Globus pallidus (tissue), 1 donor: ENCODE measurements at regions not wholly inside any gene's neighbourhood (a gene's known extent, or its start where the extent isn't known, plus 50 kb on each side); places are given as distances from the start of the nearest gene placed in this dataset.

ENCODE experiments used
- DNase-seq: peaks from one replicate; pipeline ENCODE4 v3.0.0-alpha.2; 2015; ENCODE audit warnings: low spot score

DNA sequence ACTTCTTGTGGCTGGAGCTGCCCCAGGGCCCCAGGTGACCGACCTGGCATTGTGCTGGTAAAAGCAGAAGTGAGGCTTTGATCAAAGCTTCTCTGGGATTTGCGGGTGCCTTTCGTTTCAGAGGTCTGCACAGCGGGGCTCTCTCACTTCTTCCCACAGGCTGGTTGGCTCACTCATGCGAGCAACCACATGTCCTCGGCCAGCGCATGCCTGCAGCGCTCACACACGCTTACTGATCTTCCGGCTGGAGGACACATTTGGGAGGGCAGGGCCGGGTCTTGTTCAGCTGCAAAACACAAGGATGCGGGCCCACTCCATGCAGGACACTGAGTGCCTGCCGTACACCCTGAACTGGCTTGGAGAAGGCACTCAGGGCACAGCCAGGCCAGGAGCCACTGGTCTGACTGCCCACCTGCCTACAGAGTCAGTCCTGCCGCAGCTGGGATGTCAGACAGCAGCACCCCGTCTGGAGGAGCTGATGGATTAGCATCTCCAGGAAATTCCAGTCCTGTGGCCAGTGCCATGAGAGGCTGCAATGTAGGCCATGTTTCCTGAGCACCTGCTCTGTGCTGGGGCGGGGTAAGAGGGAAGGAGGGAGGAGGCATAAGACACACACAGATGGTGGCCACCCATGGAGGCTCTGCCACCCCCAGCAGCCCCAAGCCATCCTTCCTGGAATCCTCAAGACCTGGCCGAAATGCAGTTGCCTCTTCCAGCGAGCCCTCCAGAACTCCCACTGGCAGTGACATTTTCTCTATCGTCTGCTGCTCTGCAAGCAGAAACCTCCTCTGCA is 1383.2 kb downstream of the BRD1 start:
- DNase-seq, result no peak

GRCh38 chr22:48443680-48444079 is 1384.0 kb downstream of the BRD1 start:
- no peak for DNase-seq

- DNase-seq, result no peak
Observed at GRCh38 chr22:48442663-48443062, 1385.0 kb downstream of the BRD1 start.

GRCh38 chr22:48441553-48441850 is 1386.2 kb downstream of the BRD1 start:
- no peak for DNase-seq

GRCh38 chr22:48440673-48441552 is 1386.8 kb downstream of the BRD1 start:
- DNase-seq, result no peak

DNA sequence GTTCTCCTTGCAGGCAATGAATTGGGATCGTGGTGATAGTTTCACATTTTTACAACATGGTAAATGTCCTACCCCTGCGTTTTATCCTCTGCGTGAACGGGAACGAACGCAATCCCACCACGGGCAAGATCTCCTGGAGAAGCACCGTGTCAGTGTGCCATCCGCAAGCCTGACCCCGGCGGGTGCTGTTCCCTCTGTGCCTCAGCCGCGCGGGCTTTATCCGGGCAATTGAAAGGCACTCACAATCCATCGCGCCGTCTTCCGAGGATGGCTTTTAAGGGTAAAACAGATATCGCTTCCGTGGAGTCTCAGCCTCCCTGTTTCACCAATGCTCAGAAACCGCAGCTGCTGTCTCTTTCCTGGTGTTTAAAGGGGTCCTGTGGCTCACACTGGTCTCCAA is 1387.5 kb downstream of the BRD1 start:
- DNase-seq, result no peak

DNA sequence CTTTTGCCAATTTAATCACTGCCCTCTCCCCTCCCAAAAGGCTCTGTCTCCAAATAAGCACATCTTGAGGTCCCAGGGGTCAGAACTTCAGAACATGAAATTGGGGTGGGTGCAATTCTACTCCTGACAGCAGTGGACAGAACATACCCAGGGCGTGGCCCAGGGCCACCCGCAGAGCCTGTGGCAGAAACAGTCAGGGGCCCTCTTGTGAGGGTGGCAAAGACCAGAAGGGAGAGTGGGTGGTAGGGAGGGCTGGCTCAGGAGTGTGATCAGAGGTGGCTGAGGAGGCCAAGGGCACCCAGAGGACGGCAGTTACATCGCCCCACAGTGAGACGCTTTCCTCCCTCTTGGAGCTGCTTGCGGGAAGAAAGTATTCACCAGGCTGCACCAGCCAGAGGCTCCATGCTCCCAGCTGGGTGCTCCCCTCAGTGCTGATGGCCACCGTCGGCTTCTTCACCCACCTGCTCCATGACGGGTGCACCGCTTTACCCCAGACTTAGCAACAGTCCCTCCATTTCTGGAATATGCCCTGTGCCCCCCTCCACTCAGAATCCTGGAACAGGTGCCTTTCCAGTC is 1388.0 kb downstream of the BRD1 start:
- DNase-seq, result no peak

DNA sequence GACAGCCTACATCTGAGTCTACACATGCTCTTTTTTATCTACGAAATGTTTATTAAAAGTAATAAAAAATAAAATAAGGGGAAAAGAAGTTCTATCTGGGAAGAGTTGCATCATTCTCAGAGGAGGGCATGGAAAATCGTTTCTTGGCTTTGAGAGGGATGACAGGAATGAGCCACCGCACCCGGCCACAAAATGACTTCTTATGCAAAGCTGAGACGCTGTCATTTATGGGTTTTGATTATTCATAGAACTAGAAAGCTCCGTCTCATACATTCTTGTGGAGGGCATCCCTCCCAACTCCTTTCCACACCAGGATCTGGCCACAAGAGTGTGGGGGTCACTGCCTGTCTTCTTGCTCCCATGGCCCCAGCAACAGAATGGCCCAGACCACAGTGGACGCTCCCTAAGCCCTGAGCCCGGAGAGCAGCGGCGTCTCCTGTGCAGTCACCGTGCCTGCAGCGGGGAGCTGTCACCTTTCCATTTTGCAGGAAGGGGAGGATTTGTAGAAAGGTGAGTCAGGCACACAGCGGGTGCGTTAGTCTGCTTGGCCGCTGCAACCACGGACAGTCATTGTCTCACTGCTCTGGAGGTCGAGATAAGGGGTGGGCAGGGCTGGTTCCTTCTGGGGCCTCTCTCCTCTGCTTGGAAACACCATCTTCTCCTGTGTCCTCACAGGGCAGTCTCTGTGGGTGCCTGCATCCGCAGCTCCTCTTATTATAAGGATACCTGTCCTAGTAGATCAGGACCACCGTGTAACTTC is 1388.7 kb downstream of the BRD1 start:
- no peak for DNase-seq

- DNase-seq, result no peak
Observed at GRCh38 chr22:48438096-48438495, 1389.6 kb downstream of the BRD1 start.

GRCh38 chr22:48436201-48436931 is 1391.3 kb downstream of the BRD1 start:
- DNase-seq, result no peak

DNA sequence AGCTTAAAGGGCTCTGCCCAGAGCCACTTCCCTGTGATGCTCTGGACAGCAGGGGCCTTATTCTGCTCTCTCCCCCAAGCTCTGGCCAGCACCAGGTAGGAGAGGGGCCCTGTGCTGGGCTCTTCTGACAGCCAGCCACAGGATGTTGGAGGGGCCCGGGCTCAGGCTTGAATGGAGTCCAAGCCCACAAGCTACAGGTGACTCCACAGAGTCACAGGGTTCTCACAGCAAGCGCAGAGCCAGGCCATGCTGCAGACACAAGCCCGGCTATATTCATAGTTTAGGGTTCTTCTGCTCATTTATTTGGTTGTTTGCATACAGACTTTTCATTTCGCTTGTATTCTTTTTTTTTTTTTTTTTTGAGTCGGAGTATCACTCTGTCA is 1392.8 kb downstream of the BRD1 start:
- no peak for DNase-seq

DNA sequence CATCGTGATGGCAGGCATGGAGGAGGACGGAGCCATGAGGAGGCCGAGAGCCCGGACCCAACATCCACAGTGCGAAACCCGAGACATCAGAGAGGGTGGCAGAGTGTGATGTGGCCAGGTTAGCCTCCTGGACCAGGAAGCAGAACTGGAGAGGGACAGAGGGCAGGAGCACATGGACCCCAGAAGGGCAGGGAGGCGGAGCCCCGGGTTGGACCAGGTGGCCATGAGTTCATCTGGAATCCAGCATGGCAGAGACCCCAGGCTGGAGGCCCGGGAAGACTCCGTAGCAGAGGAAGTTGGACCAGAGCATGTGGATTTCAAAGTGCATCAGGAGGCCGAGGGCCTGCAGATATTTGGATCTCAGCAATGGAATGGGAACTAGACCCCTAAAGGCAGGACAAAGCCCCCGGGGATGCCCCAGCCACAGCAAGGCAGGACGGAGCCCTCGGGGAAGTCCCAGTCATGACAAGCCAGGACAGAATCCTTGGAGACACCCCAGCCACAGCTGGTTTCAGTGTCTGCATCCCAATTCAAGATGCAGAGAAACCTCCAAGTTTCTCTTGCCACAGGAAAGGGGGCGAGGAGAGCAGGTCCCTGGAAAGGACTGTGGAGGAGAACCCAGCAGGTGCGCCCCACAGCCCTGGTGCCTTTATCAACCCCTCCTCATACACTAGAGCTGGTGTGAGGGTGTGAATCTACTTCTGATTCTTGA is 1393.4 kb downstream of the BRD1 start:
- DNase-seq, result no peak

DNA sequence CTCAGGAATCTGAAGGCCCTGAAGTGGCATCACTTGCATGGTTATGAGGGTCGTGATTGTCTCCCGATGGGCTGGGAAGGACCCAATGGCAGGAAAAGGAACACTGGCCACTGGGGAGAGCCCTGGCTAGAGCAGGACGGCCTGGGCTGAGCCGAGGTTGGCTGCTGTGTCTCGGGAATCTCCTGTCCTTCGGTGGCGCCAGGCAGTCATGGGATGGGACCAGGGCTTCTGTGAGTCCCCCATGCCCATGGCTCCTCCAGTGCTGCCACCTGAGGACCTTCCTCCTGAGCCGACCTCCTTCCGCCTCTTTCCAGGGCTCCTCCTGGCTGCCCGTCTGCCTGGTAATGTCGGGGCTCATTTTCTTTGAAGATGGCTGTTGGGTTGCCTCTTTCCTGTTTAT is 1394.0 kb downstream of the BRD1 start:
- DNase-seq, result no peak

- no peak for DNase-seq
Observed at GRCh38 chr22:48432781-48433518, 1394.7 kb downstream of the BRD1 start.

DNA sequence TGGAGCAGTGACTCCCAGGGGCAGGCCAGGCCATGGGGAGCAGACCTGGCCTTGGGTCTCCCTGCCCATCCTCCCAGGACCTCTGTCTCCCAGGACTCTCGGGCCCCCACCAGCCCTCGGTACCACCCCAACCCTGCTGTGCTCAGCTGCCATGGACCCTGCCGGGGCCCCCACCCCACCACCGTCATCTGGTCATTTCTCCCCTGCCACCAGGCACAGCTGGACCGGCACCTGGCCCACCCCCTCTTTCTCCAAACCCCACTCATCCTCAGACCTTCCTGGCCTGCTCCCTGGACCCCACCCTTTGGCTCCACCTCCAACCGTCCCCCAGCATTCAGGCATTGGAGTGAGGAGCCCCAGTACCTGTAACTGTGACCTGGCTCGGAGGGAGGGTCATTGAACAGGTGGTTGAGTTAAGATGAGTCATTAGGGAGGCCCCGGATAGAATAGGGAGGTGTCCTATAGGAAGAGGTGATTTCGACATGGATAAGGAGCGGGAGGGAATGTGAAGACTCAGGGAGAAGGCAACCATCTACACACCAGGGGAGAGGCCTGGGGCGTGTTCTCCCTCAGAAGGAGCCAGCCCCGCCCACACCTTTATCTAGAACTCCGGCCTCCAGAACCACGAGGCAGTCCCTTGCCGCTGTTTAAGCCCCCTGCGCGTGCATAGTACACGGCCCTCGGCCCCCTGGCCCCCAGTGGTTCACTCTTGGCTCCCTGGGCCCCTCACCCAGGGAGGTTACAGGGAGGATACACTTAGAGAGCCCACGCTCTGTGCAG is 1395.9 kb downstream of the BRD1 start:
- no peak for DNase-seq

GRCh38 chr22:48431014-48431413 is 1396.7 kb downstream of the BRD1 start:
- DNase-seq, result no peak

DNA sequence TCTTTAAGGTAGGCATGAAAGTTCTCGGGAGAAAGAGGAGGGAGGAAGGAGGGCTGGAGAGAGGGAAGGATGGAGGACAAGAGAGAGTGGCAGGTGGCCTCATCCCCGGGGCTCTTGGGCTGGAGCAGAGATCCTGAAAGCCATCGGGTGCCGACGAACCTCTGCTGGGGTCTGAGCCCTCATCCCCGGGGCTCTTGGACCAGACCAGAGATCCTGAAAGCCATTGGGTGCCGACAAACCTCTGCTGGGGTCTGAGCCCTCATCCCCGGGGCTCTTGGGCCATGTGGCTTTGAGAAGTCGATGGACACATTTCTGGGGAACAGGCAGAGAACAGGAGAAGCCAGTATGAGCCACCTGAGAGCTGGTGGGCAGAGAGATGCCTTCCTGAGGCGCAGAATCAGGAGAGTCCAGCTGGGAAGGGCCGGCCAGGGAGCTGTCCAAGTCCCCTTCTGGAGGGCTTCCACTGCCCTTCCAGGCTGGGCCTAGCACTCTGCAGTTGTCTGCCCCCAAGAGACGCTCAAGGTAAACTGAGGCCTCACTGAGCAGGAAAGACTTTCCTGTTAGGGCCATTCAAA is 1398.1 kb downstream of the BRD1 start:
- DNase-seq, result no peak

DNA sequence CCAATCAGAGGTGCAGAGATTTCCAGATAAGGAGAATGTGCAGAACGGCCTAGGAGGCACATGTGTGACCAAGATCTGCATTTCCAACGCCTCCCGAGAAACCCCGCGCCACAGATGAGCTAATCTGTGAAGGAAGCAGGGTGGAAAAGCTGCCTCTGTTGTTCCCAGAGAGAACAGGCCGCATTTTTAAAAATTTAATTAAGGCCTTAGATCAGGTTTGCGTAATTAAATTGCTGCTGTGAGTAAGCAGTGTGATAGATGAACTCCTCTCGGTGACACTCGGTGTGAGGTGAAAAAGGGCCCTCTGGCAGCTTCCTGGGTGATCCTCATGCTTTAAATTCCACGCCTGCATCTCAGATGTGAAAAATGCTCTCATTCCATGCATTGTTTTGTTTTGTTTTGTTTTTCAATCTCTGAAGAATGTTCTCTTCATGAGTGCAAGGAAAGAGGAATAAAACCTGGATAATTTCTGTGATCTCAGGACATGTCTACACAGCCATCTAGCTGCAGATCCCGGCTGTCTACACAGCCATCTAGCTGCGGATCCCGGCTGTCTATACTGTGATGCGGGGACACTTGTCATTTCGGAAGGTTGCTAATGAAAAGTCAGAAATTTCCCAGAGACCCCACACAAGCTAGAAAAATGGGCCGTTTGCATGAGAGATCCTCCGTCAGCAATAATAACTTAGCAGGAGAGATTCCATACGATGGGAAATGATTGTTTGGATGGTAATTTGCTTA is 1398.9 kb downstream of the BRD1 start:
- DNase-seq, result no peak
